Astrocyte (in vitro differentiated cells and primary cell): ENCODE measurements at regions not wholly inside any gene's neighbourhood (a gene's known extent, or its start where the extent isn't known, plus 50 kb on each side); places are given as distances from the start of the nearest gene placed in this dataset.

ENCODE experiments used
- EZH2 ChIP-seq: IDR thresholded peaks from 2 replicates; pipeline ENCODE4 v1.6.1; 2012; ENCODE audit warnings: mild to moderate bottlenecking, low read length, inconsistent platforms; ENCODE audit not compliant: insufficient read depth
- TF ChIP-seq, protein P1 (sequence below): IDR thresholded peaks from 2 replicates; pipeline ENCODE4 v1.5.1; 2011; ENCODE audit warnings: low read depth, mild to moderate bottlenecking, inconsistent platforms, low read length, moderate library complexity; ENCODE audit not compliant: insufficient read depth

DNA sequence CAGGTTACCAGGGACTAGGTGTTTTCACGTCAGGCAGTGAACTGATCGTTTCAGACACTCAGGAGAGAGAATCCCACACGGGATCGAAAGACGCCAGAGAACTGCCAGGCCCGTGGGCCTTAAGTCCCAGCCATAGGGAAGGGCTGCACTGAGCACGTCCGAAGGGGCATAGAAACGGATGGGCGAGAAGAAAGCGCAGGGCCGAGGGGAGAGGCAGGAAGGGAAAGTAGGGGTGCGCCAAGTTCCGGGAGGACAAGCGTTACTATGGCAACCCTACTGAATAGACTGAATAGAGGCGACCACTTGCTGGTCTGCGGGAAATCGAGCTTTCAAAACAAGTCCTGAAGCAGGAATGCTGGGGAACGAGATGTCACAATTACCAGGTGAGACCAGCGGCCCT, 421.3 kb upstream of the NUPR2 start:
- TF ChIP-seq, protein P1, sequence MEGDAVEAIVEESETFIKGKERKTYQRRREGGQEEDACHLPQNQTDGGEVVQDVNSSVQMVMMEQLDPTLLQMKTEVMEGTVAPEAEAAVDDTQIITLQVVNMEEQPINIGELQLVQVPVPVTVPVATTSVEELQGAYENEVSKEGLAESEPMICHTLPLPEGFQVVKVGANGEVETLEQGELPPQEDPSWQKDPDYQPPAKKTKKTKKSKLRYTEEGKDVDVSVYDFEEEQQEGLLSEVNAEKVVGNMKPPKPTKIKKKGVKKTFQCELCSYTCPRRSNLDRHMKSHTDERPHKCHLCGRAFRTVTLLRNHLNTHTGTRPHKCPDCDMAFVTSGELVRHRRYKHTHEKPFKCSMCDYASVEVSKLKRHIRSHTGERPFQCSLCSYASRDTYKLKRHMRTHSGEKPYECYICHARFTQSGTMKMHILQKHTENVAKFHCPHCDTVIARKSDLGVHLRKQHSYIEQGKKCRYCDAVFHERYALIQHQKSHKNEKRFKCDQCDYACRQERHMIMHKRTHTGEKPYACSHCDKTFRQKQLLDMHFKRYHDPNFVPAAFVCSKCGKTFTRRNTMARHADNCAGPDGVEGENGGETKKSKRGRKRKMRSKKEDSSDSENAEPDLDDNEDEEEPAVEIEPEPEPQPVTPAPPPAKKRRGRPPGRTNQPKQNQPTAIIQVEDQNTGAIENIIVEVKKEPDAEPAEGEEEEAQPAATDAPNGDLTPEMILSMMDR = no peak
- no peak for TF ChIP-seq EZH2
